HG03025 (cell line): ENCODE measurements at regions not wholly inside any gene's neighbourhood (a gene's known extent, or its start where the extent isn't known, plus 50 kb on each side); places are given as distances from the start of the nearest gene placed in this dataset.

Source experiments
- ATAC-seq: cut with Tn5 transposase; IDR thresholded peaks from one replicate; pipeline ENCODE4 v1.9.1; 2021; ENCODE audit warnings: mild to moderate bottlenecking, moderate library complexity; ENCODE audit not compliant: unreplicated experiment, low FRiP score

- ATAC-seq = no peak
Measured at GRCh38 chr9:78932849-78933627, 636.1 kb downstream of the PSAT1 start.

GRCh38 chr9:78934880-78935279, 636.9 kb upstream of the TLE4 start:
- no peak for ATAC-seq

GRCh38 chr9:78938821-78939220, 632.9 kb upstream of the TLE4 start:
- ATAC-seq = no peak

- ATAC-seq = no peak
Measured at GRCh38 chr9:78939311-78940065, 632.3 kb upstream of the TLE4 start.

GRCh38 chr9:78940121-78940855, 631.5 kb upstream of the TLE4 start:
- no peak for ATAC-seq

GRCh38 chr9:78954286-78954685, 617.5 kb upstream of the TLE4 start:
- ATAC-seq = no peak

GRCh38 chr9:78958892-78959291, 612.9 kb upstream of the TLE4 start:
- ATAC-seq = no peak

GRCh38 chr9:78962156-78962555, 609.6 kb upstream of the TLE4 start:
- no peak for ATAC-seq

GRCh38 chr9:78963911-78964310, 607.9 kb upstream of the TLE4 start:
- no peak for ATAC-seq

GRCh38 chr9:78967596-78968217, 604.1 kb upstream of the TLE4 start:
- ATAC-seq = no peak

- no peak for ATAC-seq
Measured at GRCh38 chr9:78970375-78970774, 601.4 kb upstream of the TLE4 start.

- ATAC-seq = no peak
Measured at GRCh38 chr9:78971540-78971939, 600.2 kb upstream of the TLE4 start.

- ATAC-seq = no peak
Measured at GRCh38 chr9:78972303-78972999, 599.3 kb upstream of the TLE4 start.

GRCh38 chr9:78973907-78974306, 597.9 kb upstream of the TLE4 start:
- ATAC-seq = no peak

- ATAC-seq = no peak
Measured at GRCh38 chr9:78982849-78983248, 588.9 kb upstream of the TLE4 start.

- ATAC-seq = no peak
Measured at GRCh38 chr9:78985084-78985738, 586.6 kb upstream of the TLE4 start.

GRCh38 chr9:78986446-78986845, 585.3 kb upstream of the TLE4 start:
- no peak for ATAC-seq

GRCh38 chr9:78989031-78989658, 582.6 kb upstream of the TLE4 start:
- no peak for ATAC-seq

GRCh38 chr9:78994471-78994870, 577.3 kb upstream of the TLE4 start:
- no peak for ATAC-seq
